ENCODE measurements at regions not wholly inside any gene's neighbourhood (a gene's known extent, or its start where the extent isn't known, plus 50 kb on each side); places are given as distances from the start of the nearest gene placed in this dataset.

DNA sequence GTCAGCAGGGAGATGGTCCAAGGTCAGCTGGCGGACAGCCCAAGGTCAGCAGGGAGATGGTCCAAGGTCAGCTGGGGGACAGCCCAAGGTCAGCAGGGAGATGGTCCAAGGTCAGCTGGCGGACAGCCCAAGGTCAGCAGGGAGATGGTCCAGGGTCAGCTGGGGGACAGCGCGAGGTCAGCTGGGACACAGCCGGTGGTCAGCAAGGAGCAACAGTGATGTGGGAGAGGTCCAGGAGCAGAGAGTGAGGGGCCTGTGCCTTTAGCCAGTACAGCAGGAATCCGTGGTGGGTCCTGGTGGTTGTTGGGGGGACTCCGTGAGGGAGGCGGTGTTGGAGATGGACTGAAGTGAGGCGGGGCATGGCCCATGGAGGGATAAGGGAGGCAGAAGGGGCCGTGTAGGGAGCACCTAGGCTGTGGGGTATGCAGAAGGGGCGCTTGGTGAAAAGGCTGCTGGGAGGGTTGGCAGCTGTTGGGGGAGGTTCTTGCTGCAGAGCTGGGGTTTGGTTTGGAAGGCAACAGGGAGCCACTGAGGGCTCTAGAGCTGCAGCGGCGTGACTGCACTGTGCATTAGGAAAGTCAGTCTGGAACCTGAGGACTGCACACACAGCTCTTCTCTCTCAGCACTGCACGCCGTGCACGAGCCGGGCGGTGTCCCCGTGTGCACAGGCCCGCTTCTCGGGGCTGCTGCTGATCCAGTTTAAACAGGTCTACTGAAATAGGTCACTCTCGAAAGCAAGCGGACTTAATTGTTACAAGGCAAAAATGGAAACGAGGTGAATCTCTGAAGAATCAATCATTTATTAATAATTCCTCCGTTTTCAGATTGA, 76.2 kb upstream of the HDAC4 start:
- Mint-ChIP-seq H3K4me1 (ENCODE audit: unreplicated experiment) (no peaks in the 10 kb centered on the region), H3K36me3 (ENCODE audit: low read depth, unreplicated experiment) (no peaks in the 10 kb centered on the region), H3K27ac (ENCODE audit: unreplicated experiment) (no peak overlapping the region), H3K27me3 (ENCODE audit: unreplicated experiment) (peaks cover 6% of the 10 kb centered on the region), H3K9me3 (ENCODE audit: unreplicated experiment) (no peaks in the 10 kb centered on the region), H3K4me3 (ENCODE audit: unreplicated experiment) (no peak overlapping the region)
- DNase-seq (ENCODE audit: low spot score): no peak
- TF ChIP-seq, protein P1, sequence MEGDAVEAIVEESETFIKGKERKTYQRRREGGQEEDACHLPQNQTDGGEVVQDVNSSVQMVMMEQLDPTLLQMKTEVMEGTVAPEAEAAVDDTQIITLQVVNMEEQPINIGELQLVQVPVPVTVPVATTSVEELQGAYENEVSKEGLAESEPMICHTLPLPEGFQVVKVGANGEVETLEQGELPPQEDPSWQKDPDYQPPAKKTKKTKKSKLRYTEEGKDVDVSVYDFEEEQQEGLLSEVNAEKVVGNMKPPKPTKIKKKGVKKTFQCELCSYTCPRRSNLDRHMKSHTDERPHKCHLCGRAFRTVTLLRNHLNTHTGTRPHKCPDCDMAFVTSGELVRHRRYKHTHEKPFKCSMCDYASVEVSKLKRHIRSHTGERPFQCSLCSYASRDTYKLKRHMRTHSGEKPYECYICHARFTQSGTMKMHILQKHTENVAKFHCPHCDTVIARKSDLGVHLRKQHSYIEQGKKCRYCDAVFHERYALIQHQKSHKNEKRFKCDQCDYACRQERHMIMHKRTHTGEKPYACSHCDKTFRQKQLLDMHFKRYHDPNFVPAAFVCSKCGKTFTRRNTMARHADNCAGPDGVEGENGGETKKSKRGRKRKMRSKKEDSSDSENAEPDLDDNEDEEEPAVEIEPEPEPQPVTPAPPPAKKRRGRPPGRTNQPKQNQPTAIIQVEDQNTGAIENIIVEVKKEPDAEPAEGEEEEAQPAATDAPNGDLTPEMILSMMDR (IDR thresholded peaks at IDR 0.05; ENCODE audit: unreplicated experiment): no peak

DNA sequence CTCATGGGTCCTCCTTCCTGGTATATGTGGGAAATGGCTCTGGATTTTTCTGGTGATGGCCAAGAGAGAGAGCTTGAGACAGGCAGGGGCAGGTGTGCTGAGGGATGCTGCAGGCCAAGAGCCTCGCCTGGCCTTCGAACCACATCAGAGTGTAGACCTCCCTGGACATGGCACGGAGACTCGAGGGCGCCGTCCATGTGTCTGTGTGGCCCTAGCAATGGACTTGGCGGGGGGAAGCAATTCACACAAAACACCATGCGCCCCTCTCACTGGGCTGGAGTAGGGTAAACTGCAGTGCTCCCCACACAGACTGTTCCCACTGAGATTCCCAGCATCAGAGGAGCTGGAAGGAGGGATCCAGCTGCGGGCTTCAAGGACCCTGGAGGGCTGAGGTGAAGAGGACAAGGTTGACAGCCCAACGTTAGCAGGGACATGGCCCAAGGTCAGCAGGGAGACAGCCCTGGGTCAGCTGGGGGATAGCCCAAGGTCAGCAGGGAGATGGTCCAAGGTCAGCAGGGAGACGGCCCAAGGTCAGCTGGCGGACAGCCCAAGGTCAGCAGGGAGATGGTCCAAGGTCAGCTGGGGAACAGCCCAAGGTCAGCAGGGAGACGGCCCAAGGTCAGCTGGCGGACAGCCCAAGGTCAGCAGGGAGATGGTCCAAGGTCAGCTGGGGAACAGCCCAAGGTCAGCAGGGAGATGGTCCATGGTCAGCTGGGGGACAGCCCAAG, 75.4 kb upstream of the HDAC4 start:
- H3K4me1 Mint-ChIP-seq (ENCODE audit: unreplicated experiment): no peaks in the 10 kb centered on the region
- H3K27me3 Mint-ChIP-seq (ENCODE audit: unreplicated experiment): peaks cover 6% of the 10 kb centered on the region
- TF ChIP-seq, protein P1 (IDR thresholded peaks at IDR 0.05; ENCODE audit: unreplicated experiment): no peak
- DNase-seq (ENCODE audit: low spot score): no peak
- H3K27ac Mint-ChIP-seq (ENCODE audit: unreplicated experiment): no peak overlapping the region
- H3K9me3 Mint-ChIP-seq (ENCODE audit: unreplicated experiment): no peaks in the 10 kb centered on the region
- no peaks in the 10 kb centered on the region for H3K36me3 Mint-ChIP-seq (ENCODE audit: low read depth, unreplicated experiment)
- H3K4me3 Mint-ChIP-seq (ENCODE audit: unreplicated experiment): no peak overlapping the region

DNA sequence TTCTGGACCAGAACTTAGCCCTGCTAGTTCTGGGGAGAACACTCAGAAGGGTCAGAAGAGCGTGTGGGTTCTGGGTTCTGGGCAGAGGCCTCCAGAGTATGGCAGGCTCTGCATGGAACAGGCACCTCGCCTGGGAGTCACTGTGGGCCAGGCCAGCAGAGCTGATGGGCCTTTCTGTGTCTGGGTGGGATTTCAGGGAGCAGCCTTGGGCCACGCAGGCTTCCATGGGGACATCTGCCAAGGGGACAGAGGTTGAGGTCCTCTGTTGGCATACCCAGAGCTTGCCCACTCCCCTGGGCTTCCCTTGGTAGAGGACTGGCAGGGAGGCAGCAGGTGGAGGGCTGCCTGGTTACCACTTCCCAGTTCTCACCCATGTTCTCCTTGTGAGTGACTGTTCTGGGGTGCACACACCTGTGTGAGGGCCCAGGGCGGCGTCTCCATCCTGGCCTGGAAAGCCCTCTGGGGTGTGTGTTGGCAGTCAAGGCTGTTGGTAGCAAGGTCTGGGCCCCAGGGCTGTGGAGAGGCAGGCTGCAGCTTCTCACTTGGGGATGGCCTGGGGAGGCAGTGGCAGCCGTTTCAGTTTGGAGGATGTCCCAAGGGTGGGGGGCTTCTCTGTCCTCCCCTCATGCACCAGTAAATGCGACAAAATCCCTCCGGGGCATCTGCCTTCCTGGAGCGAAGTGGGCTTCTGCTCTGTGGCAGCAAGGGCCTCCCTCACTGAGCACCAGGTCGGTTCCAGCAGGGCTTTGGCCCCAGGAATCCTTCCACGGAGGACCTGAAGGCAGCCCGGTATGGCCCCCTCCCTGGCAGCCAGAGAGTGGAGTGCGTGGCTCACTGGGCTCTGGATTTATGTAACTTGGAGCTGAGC, 74.6 kb upstream of the HDAC4 start:
- DNase-seq (ENCODE audit: low spot score): no peak
- H3K27me3 Mint-ChIP-seq (ENCODE audit: unreplicated experiment): peaks cover 6% of the 10 kb centered on the region

DNA sequence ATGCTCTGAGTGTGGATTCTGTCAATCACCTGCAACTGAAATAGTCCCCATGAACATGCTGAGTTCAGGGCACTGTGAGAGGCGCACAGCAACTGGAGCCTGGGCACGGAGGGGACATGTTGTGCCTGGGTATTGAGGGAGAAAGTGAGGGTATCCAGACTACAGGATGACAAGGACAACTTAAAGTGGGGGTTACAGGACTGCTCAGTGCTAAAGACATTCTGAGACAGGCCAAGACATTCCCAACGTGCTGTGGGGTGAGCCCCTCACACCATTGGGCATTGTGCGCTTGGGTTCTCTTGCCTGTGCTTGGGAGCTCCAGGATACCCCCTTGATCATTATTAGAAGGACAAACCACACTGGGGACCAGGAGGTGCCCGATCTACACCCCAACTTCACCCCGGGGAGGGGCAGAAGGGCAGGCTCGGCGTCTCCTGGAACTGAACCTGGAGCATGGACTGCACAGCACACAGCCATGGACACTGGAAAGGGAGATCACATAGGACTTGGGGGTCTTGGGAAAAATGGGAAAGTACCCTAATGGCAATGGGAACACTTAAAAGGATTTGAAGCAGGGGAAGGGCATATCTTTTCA, 72.5 kb upstream of the HDAC4 start:
- Mint-ChIP-seq H3K36me3 (ENCODE audit: low read depth, unreplicated experiment) (peaks cover 2% of the 10 kb centered on the region), H3K27ac (ENCODE audit: unreplicated experiment) (no peak overlapping the region), H3K27me3 (ENCODE audit: unreplicated experiment) (peaks cover 6% of the 10 kb centered on the region), H3K4me1 (ENCODE audit: unreplicated experiment) (no peaks in the 10 kb centered on the region), H3K4me3 (ENCODE audit: unreplicated experiment) (no peak overlapping the region), H3K9me3 (ENCODE audit: unreplicated experiment) (no peaks in the 10 kb centered on the region)
- no peak for DNase-seq (ENCODE audit: low spot score)
- TF ChIP-seq, protein P1 (IDR thresholded peaks at IDR 0.05; ENCODE audit: unreplicated experiment): no peak

More for the DNA sequence above, 74.6 kb upstream of the HDAC4 start:
- Mint-ChIP-seq H3K27ac (ENCODE audit: unreplicated experiment) (no peak overlapping the region), H3K4me3 (ENCODE audit: unreplicated experiment) (no peak overlapping the region), H3K4me1 (ENCODE audit: unreplicated experiment) (no peaks in the 10 kb centered on the region), H3K9me3 (ENCODE audit: unreplicated experiment) (no peaks in the 10 kb centered on the region), H3K36me3 (ENCODE audit: low read depth, unreplicated experiment) (peaks cover under 1% of the 10 kb centered on the region)
- TF ChIP-seq, protein P1 (IDR thresholded peaks at IDR 0.05; ENCODE audit: unreplicated experiment): no peak

All from endothelial cell (in vitro differentiated cells).